SK-N-MC (cell line): ENCODE measurements at regions not wholly inside any gene's neighbourhood (a gene's known extent, or its start where the extent isn't known, plus 50 kb on each side); places are given as distances from the start of the nearest gene placed in this dataset.
A peak's percentile ranks its signal among the peaks of the same experiment; 100 is the strongest.
"Not testable (repeated sequence)": the region's sequence is repeated elsewhere in the genome, so short reads cannot be mapped to it uniquely, and the experiment has no call there.

Source experiments
- DNase-seq: peaks from one replicate; pipeline ENCODE4 v3.0.0-alpha.2; 2011; ENCODE audit warnings: low read depth, low spot score
- H3K27ac ChIP-seq: fragments of 200-600 bp; sonication (generic); 2 replicates; pipeline ENCODE4 v1.5.1; 2016; ENCODE audit warnings: mixed run types
- H3K36me3 ChIP-seq: fragments of 200-600 bp; sonication (generic); 2 replicates; pipeline ENCODE4 v1.6.1; 2017; ENCODE audit warnings: antibody characterized with exemption, low read length, mixed read lengths; ENCODE audit not compliant: insufficient read depth
- H3K4me3 ChIP-seq: fragments of 200-600 bp; sonication (generic); 2 replicates; pipeline ENCODE4 v1.5.1; 2016
- H3K9ac ChIP-seq: fragments of 200-600 bp; sonication (generic); 2 replicates; pipeline ENCODE4 v1.8.0; 2017; ENCODE audit warnings: mixed run types, mixed read lengths; ENCODE audit not compliant: insufficient read length
- H3K9me3 ChIP-seq: fragments of 200-600 bp; sonication (generic); 2 replicates; pipeline ENCODE4 v1.6.1; 2017; ENCODE audit warnings: low read depth, mild to moderate bottlenecking, antibody characterized with exemption, low read length, moderate library complexity, mixed read lengths
- EZH2 ChIP-seq: fragments of 200-600 bp; sonication (generic); IDR thresholded peaks from one replicate; pipeline ENCODE4 v1.6.1; 2017; ENCODE audit warnings: antibody characterized with exemption
- FOXP2 ChIP-seq: optimal IDR thresholded peaks from 2 replicates; pipeline ENCODE3; 2011; ENCODE audit warnings: mild to moderate bottlenecking, moderate library complexity; ENCODE audit not compliant: insufficient read depth; ENCODE audit errors: extremely low read length, control extremely low read depth
- POLR2AphosphoS5 ChIP-seq: IDR thresholded peaks from 2 replicates; pipeline ENCODE4 v1.6.1; 2012; ENCODE audit warnings: mild to moderate bottlenecking, low read depth, low read length, borderline replicate concordance

DNA sequence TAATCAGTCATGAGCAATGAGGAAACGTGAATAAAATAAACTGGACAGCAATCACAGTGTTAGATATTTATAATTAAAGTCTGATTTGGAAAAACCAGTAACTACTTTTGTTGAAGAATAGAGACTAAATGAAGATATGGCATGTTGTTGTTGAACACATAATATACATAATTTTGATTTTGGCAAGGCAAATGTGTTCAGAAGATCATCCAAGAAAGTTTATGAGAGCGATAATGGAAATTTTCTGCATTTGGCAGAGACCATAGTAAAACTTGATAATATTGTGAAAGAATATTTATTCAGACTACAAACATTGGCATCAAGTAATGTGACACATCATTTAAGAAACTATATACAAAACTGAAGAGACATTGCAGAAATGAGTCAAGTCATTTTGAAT lies 620.7 kb downstream of the TMA16 start:
- Histone ChIP-seq H3K4me3 (no peak overlapping the region), H3K36me3 (no peaks in the 10 kb centered on the region), H3K27ac (no peak overlapping the region), H3K9me3 (no peaks in the 10 kb centered on the region), H3K9ac (no peak overlapping the region)
- no peak for DNase-seq
- TF ChIP-seq POLR2AphosphoS5, result no peak
- no peak for TF ChIP-seq EZH2
- no peak for TF ChIP-seq FOXP2

DNA sequence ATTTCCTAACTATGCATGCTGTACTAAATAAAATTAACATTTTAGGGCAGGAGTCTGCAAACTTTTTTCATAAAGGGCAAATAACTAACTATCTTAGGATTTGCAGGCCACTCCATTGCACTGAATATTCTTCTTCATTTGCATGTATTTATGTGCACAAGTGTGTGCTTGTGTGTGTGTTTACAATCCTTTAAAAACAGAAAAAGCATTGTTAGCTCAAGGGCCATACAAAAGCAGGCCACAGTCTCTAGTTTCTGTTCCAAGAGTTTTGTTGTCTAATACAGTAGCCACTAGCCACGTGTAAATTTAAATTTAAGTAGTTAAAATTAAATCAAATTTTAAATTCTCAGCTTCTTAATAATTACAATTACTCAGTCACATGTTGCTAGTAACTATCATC lies 621.8 kb downstream of the TMA16 start:
- Histone ChIP-seq H3K4me3 (no peak overlapping the region), H3K27ac (no peak overlapping the region), H3K36me3 (no peaks in the 10 kb centered on the region), H3K9me3 (no peaks in the 10 kb centered on the region), H3K9ac (no peak overlapping the region)
- TF ChIP-seq EZH2, result no peak
- TF ChIP-seq FOXP2, result no peak
- TF ChIP-seq POLR2AphosphoS5, result no peak
- DNase-seq, result no peak

DNA sequence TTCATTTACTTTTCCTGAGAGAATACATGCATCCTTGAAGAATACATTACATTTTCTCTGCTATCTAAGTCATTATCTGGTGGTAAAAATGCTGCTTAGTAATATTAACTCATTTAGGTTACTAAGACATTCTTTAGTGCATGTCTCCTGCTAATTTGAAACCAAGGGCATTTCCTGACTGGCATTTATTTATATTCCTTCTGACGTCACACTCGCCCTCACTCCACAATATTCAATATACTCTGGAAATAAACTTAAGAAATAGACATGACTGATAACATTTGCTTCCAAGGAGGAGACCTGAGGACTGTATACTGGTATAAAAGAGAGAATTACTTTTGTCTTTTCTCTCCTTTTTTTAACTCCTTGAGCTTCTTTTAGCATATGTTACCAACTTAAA lies 619.5 kb upstream of the SMIM31 start:
- Histone ChIP-seq H3K36me3 (no peaks in the 10 kb centered on the region), H3K9ac (no peak overlapping the region), H3K9me3 (no peaks in the 10 kb centered on the region; the same call in 1 of the 2 replicates), H3K4me3 (no peak overlapping the region), H3K27ac (no peak overlapping the region)
- peak; percentile 52 for DNase-seq
- TF ChIP-seq EZH2, result no peak
- no peak for TF ChIP-seq POLR2AphosphoS5
- TF ChIP-seq FOXP2, result no peak

DNA sequence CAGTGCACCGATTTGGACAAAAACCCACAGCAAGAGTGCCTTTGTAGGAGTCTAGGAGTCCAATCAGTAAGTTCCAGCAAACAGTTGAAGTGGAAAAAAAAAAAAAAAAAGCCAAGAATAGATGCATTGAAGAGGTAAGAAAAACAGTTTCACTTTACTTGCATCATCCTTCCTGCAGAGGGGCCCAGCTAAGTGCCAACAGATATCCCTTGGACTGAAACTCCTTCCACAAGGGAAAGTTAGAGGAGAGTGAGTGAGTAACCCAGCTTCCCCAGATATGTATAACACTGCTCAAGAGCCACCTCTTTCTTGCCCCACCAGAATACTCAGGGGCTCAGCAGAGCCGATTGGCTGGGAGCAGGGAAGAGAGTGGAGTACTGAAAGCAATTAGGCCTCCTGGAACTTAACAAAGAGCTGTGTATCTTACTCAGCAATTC lies 617.7 kb upstream of the SMIM31 start:
- Histone ChIP-seq H3K27ac (peak overlapping the region; percentile 95), H3K4me3 (peak overlapping the region; percentile 57), H3K36me3 (no peaks in the 10 kb centered on the region), H3K9ac (peak overlapping the region; percentile 62), H3K9me3 (no peaks in the 10 kb centered on the region; the same call in 1 of the 2 replicates)
- TF ChIP-seq FOXP2 (no peak), EZH2 (no peak), POLR2AphosphoS5 (no peak)
- peak; percentile 86 for DNase-seq

DNA sequence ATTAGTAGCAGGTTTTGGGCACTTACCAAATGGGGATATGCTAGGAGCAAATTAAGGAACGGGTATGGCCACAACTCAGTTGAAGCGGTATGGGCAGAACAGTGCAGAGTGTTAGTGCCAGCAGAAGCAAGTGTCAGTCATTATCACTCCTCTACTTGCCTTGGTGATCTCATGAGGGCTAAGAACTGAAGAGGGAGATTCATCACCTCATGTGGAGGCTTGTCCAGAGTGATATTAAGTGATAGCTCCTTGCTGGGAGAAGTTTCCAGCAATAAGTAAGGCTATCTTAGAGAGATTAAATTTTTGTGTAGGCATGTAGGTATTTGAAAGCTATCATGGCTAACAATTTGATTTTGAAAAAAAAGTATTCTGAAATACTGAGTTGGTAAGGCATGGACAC lies 615.4 kb upstream of the SMIM31 start:
- no peak for DNase-seq
- Histone ChIP-seq H3K9ac (no peak overlapping the region), H3K36me3 (no peaks in the 10 kb centered on the region), H3K9me3 (no peaks in the 10 kb centered on the region; the same call in 1 of the 2 replicates), H3K4me3 (no peak overlapping the region), H3K27ac (no peak overlapping the region)
- TF ChIP-seq EZH2, result no peak
- no peak for TF ChIP-seq FOXP2
- no peak for TF ChIP-seq POLR2AphosphoS5

DNA sequence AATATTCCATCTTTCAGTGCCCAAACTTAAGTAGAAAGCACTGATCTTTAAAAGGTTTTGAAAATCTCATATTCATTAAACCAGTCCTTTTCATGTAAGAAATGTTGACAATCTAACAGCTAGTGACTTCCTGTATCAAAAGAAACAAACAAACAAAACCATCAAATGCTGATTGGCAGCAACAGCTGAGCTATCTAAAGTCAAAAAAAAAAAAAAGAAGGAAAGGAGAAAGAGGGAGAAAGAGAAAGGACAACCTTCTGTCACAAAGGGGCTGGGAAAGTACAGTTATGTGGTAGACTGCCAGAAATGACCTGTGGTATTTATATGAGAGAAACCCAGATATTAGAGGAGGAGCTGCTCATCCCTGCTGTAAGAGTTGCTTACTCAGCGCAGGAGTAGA lies 614.6 kb upstream of the SMIM31 start:
- DNase-seq, result no peak
- Histone ChIP-seq H3K9ac (no peak overlapping the region), H3K9me3 (no peaks in the 10 kb centered on the region; the same call in 1 of the 2 replicates), H3K27ac (no peak overlapping the region), H3K36me3 (no peaks in the 10 kb centered on the region), H3K4me3 (no peak overlapping the region)
- TF ChIP-seq FOXP2, result no peak

DNA sequence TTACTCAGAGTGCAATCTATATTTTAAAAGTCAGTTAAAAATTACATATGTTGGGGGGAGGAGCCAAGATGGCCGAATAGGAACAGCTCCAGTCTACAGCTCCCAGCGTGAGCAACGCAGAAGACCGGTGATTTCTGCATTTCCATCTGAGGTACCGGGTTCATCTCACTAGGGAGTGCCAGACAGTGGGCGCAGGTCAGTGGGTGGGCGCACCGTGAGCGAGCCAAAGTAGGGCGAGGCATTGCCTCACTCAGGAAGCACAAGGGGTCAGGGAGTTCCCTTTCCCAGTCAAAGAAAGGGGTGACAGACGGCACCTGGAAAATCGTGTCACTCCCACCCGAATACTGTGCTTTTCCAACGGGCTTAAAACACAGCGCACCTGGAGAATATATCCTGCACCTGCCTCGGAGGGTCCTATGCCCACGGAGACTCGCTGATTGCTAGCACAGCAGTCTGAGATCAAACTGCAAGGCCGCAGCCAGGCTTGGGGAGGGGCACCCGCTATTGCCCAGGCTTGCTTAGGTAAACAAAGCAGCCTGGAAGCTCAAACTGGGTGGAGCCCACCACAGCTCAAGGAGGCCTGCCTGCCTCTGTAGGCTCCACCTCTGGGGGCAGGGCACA lies 612.1 kb upstream of the SMIM31 start:
- not testable (repeated sequence) for H3K9me3 ChIP-seq, H3K36me3 ChIP-seq, H3K9ac ChIP-seq, DNase-seq, H3K4me3 ChIP-seq, H3K27ac ChIP-seq

DNA sequence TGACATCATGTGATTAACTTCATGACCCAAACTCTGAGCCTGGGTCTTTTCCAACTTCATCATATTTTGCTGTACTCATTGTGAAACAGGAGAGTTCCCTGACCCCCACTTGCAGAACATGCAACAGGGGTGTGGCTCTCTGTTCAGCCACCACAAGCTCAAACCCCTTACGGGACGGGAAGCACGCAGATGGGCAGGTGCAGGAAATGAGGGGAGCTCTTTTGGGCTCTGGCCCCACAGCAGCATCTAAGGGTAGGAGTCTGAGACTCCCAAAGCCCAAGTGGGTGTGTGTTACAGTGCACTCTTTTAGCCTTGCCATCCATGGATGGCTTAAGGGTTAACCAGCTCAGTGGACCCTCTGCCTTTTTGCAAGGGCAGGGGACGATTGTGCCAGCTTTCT lies 599.5 kb upstream of the SMIM31 start:
- no peak overlapping the region for H3K4me3 ChIP-seq
- TF ChIP-seq FOXP2 (no peak), EZH2 (no peak), POLR2AphosphoS5 (no peak)

DNA sequence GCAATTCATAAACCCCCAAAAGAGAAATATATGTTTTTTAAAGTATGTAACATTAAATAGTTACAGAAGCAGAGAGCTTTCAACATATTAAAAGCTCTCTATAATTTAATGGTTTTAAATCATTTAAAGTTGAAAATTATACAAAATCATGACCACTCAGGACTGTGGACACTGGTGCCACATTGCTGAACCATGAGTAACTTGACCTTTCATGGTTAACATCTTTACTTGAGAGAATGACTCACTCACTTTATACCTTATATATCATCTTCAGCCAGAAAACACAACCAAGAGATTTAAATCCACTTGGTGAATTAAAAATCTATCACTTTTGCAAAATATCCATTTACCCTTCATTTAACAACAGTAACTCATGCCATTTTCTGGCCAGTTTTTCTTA lies 584.3 kb upstream of the SMIM31 start:
- TF ChIP-seq EZH2 (no peak), FOXP2 (no peak), POLR2AphosphoS5 (no peak)
- DNase-seq, result no peak
- no peak overlapping the region for H3K4me3 ChIP-seq
- no peaks in the 10 kb centered on the region for H3K9me3 ChIP-seq
- H3K27ac ChIP-seq, result no peak overlapping the region
- H3K9ac ChIP-seq, result no peak overlapping the region
- no peaks in the 10 kb centered on the region for H3K36me3 ChIP-seq

More for the DNA sequence above, 599.5 kb upstream of the SMIM31 start:
- DNase-seq, result no peak
- H3K27ac ChIP-seq, result no peak overlapping the region
- no peaks in the 10 kb centered on the region for H3K9me3 ChIP-seq
- no peaks in the 10 kb centered on the region for H3K36me3 ChIP-seq
- no peak overlapping the region for H3K9ac ChIP-seq
